ENCODE measurements at regions not wholly inside any gene's neighbourhood (a gene's known extent, or its start where the extent isn't known, plus 50 kb on each side); places are given as distances from the start of the nearest gene placed in this dataset.

DNA sequence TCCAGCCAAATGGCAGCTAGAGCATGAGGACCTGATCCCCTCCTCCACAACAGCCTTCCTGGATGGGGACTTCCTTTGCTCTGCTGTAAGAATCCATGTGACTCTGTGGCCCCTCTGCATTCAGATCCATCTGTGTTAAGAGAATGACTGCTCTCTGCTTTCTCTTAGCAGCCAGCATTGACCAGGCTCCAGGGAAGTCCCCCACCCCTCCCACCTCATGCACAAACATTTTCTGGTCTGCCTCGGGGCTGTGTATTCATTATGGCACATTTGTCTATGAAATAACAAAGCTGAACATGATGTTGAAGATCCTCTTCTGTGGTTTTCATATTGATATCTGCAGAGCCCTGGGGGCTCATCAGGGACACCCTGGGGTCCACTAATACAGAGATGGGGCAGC is 201.7 kb downstream of the NUAK1 start:
- Histone ChIP-seq H3K9me3 (ENCODE audit: low read length) (no peaks in the 10 kb centered on the region), H3K27ac (ENCODE audit: low read depth, low read length) (no peak overlapping the region), H3K4me1 (ENCODE audit: insufficient read depth, low read length) (no peaks in the 10 kb centered on the region), H3K36me3 (ENCODE audit: insufficient read depth, low read length) (no peaks in the 10 kb centered on the region), H3K4me3 (ENCODE audit: low read length) (no peak overlapping the region), H3K27me3 (ENCODE audit: insufficient read depth, low read length, poor library complexity, severe bottlenecking) (no peaks in the 10 kb centered on the region)
- Mint-ChIP-seq H3K9me3 (no peaks in the 10 kb centered on the region), H3K36me3 (no peaks in the 10 kb centered on the region), H3K27me3 (peaks cover 0 to 2% of the 10 kb centered on the region in 2 donors), H3K4me3 (no peak overlapping the region), H3K4me1 (no peaks in the 10 kb centered on the region), H3K27ac (no peak overlapping the region)
- CTCF ChIA-PET = no interaction called here
- POLR2A ChIA-PET = no interaction called here
- no peak for DNase-seq

- no peak for DNase-seq
- no peaks in the 10 kb centered on the region for H3K9me3 Mint-ChIP-seq
- peaks cover 0 to 2% of the 10 kb centered on the region in 2 donors for H3K27me3 Mint-ChIP-seq
- no peaks in the 10 kb centered on the region for H3K36me3 Mint-ChIP-seq
- Histone ChIP-seq H3K36me3 (ENCODE audit: insufficient read depth, low read length) (no peaks in the 10 kb centered on the region), H3K9me3 (ENCODE audit: low read length) (no peaks in the 10 kb centered on the region), H3K4me1 (ENCODE audit: insufficient read depth, low read length) (no peaks in the 10 kb centered on the region), H3K27ac (ENCODE audit: low read depth, low read length) (no peak overlapping the region), H3K27me3 (ENCODE audit: insufficient read depth, low read length, poor library complexity, severe bottlenecking) (no peaks in the 10 kb centered on the region), H3K4me3 (ENCODE audit: low read length) (no peak overlapping the region)
- CTCF ChIA-PET = no interaction called here
- H3K27ac Mint-ChIP-seq = no peak overlapping the region
- POLR2A ChIA-PET = no interaction called here
- no peak overlapping the region for H3K4me3 Mint-ChIP-seq
- H3K4me1 Mint-ChIP-seq = no peaks in the 10 kb centered on the region
These were observed 199.5 kb downstream of the NUAK1 start for GRCh38 chr12:105939181-105939721.

GRCh38 chr12:105942281-105942680 is 196.5 kb downstream of the NUAK1 start:
- Histone ChIP-seq H3K27me3 (ENCODE audit: insufficient read depth, low read length, poor library complexity, severe bottlenecking) (no peaks in the 10 kb centered on the region), H3K4me1 (ENCODE audit: insufficient read depth, low read length) (no peaks in the 10 kb centered on the region), H3K27ac (ENCODE audit: low read depth, low read length) (no peak overlapping the region), H3K36me3 (ENCODE audit: insufficient read depth, low read length) (no peaks in the 10 kb centered on the region), H3K4me3 (ENCODE audit: low read length) (no peak overlapping the region), H3K9me3 (ENCODE audit: low read length) (no peaks in the 10 kb centered on the region)
- Mint-ChIP-seq H3K27ac (no peak overlapping the region), H3K36me3 (no peaks in the 10 kb centered on the region), H3K9me3 (no peaks in the 10 kb centered on the region), H3K4me3 (no peak overlapping the region), H3K4me1 (no peaks in the 10 kb centered on the region), H3K27me3 (peaks cover 0 to 1% of the 10 kb centered on the region in 2 donors)
- CTCF ChIA-PET = no interaction called here
- POLR2A ChIA-PET = no interaction called here
- no peak for DNase-seq

DNA sequence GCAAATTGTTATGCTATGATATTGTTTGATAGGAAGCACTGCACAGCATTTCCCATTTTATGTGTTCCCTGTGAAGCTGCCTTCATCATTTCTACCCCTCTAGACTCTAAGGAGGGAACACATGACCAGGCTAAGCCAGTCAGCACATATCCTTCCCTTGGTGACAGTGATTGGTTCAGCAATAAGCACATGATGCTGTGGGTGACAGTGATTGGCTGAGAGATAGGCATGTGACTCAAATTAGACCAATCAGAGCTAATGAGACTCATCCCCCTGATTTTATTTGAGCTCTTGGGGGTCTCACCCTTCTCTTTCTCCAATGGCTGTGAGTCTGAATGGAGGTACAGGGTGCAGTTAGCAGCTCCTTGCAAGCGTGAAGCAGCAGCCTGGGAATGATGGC is 195.2 kb downstream of the NUAK1 start:
- peaks cover 0 to 3% of the 10 kb centered on the region in 2 donors for H3K27me3 Mint-ChIP-seq
- no peaks in the 10 kb centered on the region for H3K27me3 ChIP-seq (ENCODE audit: insufficient read depth, low read length, poor library complexity, severe bottlenecking)
- H3K36me3 ChIP-seq (ENCODE audit: insufficient read depth, low read length) = no peaks in the 10 kb centered on the region
- no peak for DNase-seq
- POLR2A ChIA-PET = no interaction called here
- H3K4me3 ChIP-seq (ENCODE audit: low read length) = no peak overlapping the region
- no peaks in the 10 kb centered on the region for H3K9me3 Mint-ChIP-seq
- no peaks in the 10 kb centered on the region for H3K9me3 ChIP-seq (ENCODE audit: low read length)
- no peaks in the 10 kb centered on the region for H3K4me1 Mint-ChIP-seq
- no peak overlapping the region for H3K27ac ChIP-seq (ENCODE audit: low read depth, low read length)
- H3K36me3 Mint-ChIP-seq = no peaks in the 10 kb centered on the region
- no peak overlapping the region for H3K27ac Mint-ChIP-seq
- no peak overlapping the region for H3K4me3 Mint-ChIP-seq
- no peaks in the 10 kb centered on the region for H3K4me1 ChIP-seq (ENCODE audit: insufficient read depth, low read length)
- CTCF ChIA-PET = no interaction called here

- H3K9me3 Mint-ChIP-seq = peaks cover 0 to 1% (median 0%) of the 10 kb centered on the region in 5 donors
These were observed 194.1 kb downstream of the NUAK1 start for GRCh38 chr12:105944628-105945027.

DNA sequence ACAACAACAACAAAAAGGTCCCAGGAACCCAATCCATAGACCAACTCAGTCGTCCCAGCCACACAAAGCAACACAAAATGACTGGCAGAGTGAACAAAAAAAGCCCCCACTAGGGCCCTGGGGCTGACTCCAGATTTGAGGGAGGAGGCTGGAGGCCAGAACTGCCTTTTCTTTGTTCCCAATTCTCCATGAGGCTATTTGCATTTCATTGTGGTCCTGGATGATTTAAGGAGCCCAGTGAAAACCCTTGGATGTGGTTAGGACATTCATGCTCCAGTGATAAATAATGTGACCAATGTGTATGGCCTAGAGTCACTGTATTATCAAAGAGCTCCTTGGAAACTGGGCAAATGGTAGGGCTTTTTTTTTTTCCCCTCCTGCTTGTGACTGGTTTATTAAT is 192.9 kb downstream of the NUAK1 start:
- no peaks in the 10 kb centered on the region for H3K27me3 ChIP-seq (ENCODE audit: insufficient read depth, low read length, poor library complexity, severe bottlenecking)
- POLR2A ChIA-PET = no interaction called here

More at GRCh38 chr12:105944628-105945027, 194.1 kb downstream of the NUAK1 start:
- H3K36me3 Mint-ChIP-seq = no peaks in the 10 kb centered on the region
- DNase-seq = no peak
- no peak overlapping the region for H3K4me3 Mint-ChIP-seq
- no peak overlapping the region for H3K27ac Mint-ChIP-seq
- H3K4me1 Mint-ChIP-seq = no peaks in the 10 kb centered on the region
- H3K9me3 ChIP-seq (ENCODE audit: low read length) = no peaks in the 10 kb centered on the region
- ChIA-PET POLR2A (no interaction called here), CTCF (no interaction called here)
- no peaks in the 10 kb centered on the region for H3K27me3 ChIP-seq (ENCODE audit: insufficient read depth, low read length, poor library complexity, severe bottlenecking)
- no peaks in the 10 kb centered on the region for H3K36me3 ChIP-seq (ENCODE audit: insufficient read depth, low read length)
- H3K27ac ChIP-seq (ENCODE audit: low read depth, low read length) = no peak overlapping the region
- H3K4me1 ChIP-seq (ENCODE audit: insufficient read depth, low read length) = no peaks in the 10 kb centered on the region
- no peak overlapping the region for H3K4me3 ChIP-seq (ENCODE audit: low read length)
- peaks cover 0 to 3% of the 10 kb centered on the region in 2 donors for H3K27me3 Mint-ChIP-seq

GRCh38 chr12:105946493-105946901 is 192.3 kb downstream of the NUAK1 start:
- Mint-ChIP-seq H3K4me1 (no peaks in the 10 kb centered on the region), H3K27ac (no peak overlapping the region), H3K9me3 (peaks cover 0 to 2% (median 0%) of the 10 kb centered on the region in 5 donors), H3K27me3 (peaks cover 3 to 4% of the 10 kb centered on the region in 2 donors), H3K4me3 (no peak overlapping the region), H3K36me3 (no peaks in the 10 kb centered on the region)
- DNase-seq = no peak
- POLR2A ChIA-PET = no interaction called here
- CTCF ChIA-PET = no interaction called here
- Histone ChIP-seq H3K9me3 (ENCODE audit: low read length) (no peaks in the 10 kb centered on the region), H3K4me3 (ENCODE audit: low read length) (no peak overlapping the region), H3K4me1 (ENCODE audit: insufficient read depth, low read length) (no peaks in the 10 kb centered on the region), H3K27me3 (ENCODE audit: insufficient read depth, low read length, poor library complexity, severe bottlenecking) (no peaks in the 10 kb centered on the region), H3K27ac (ENCODE audit: low read depth, low read length) (no peak overlapping the region), H3K36me3 (ENCODE audit: insufficient read depth, low read length) (no peaks in the 10 kb centered on the region)

More for the DNA sequence above, 192.9 kb downstream of the NUAK1 start:
- H3K4me3 ChIP-seq (ENCODE audit: low read length) = no peak overlapping the region
- no peaks in the 10 kb centered on the region for H3K4me1 ChIP-seq (ENCODE audit: insufficient read depth, low read length)
- CTCF ChIA-PET = no interaction called here
- H3K36me3 ChIP-seq (ENCODE audit: insufficient read depth, low read length) = no peaks in the 10 kb centered on the region
- no peak overlapping the region for H3K27ac ChIP-seq (ENCODE audit: low read depth, low read length)
- H3K36me3 Mint-ChIP-seq = no peaks in the 10 kb centered on the region
- peaks cover 0 to 3% of the 10 kb centered on the region in 2 donors for H3K27me3 Mint-ChIP-seq
- no peaks in the 10 kb centered on the region for H3K4me1 Mint-ChIP-seq
- DNase-seq = no peak
- H3K9me3 Mint-ChIP-seq = peaks cover 0 to 2% (median 0%) of the 10 kb centered on the region in 5 donors
- no peak overlapping the region for H3K4me3 Mint-ChIP-seq
- H3K27ac Mint-ChIP-seq = no peak overlapping the region
- no peaks in the 10 kb centered on the region for H3K9me3 ChIP-seq (ENCODE audit: low read length)

DNA sequence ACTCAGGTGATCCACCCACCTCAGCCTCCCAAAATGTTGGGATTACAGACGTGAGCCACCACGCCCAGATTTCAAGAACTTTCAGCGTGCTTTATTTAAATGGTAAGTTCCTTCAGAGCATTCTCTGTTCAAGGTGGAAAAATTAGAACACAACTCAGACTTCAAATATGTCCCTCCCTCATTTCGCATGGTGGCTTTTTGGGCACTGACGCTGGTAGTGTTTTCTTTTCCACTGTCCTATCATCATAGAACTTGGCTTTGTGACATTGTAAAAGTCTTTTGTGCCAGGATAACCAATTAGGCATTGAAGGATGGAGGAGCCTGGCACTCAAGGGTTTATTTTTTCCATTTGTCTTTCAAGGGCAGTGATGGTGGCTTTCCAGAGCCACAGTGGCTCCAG is 190.8 kb downstream of the NUAK1 start:
- Histone ChIP-seq H3K4me1 (ENCODE audit: insufficient read depth, low read length) (no peaks in the 10 kb centered on the region), H3K27ac (ENCODE audit: low read depth, low read length) (no peak overlapping the region), H3K36me3 (ENCODE audit: insufficient read depth, low read length) (no peaks in the 10 kb centered on the region), H3K27me3 (ENCODE audit: insufficient read depth, low read length, poor library complexity, severe bottlenecking) (no peaks in the 10 kb centered on the region), H3K9me3 (ENCODE audit: low read length) (no peaks in the 10 kb centered on the region), H3K4me3 (ENCODE audit: low read length) (no peak overlapping the region)
- Mint-ChIP-seq H3K4me3 (no peak overlapping the region), H3K9me3 (peaks cover 0 to 4% (median 0%) of the 10 kb centered on the region in 5 donors), H3K27ac (no peak overlapping the region), H3K27me3 (peaks cover 4 to 5% of the 10 kb centered on the region in 2 donors), H3K4me1 (no peaks in the 10 kb centered on the region), H3K36me3 (no peaks in the 10 kb centered on the region)
- POLR2A ChIA-PET = no interaction called here
- CTCF ChIA-PET = no interaction called here
- DNase-seq = no peak

DNA sequence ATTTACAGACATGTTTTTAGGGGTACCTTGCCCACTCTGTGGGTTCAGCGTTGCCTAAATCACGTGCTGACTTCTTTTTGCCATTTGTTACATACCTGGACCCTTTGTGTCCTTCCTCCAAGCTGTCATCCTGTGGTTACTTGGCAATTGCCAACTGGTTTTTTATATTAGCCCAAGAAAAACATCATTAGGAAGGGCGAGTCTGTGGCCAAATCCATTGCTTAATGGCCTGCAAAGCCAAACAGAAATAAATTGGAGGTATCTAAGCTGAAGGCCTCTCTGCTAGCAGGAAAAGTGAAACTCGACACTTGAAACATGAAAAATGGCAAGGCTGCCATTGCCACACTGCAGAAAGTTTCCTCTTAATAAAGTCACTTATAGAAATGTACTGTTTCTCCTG is 190.4 kb downstream of the NUAK1 start:
- Mint-ChIP-seq H3K36me3 (no peaks in the 10 kb centered on the region), H3K4me1 (no peaks in the 10 kb centered on the region), H3K27ac (no peak overlapping the region), H3K27me3 (peaks cover 4 to 5% of the 10 kb centered on the region in 2 donors), H3K9me3 (peaks cover 0 to 4% (median 0%) of the 10 kb centered on the region in 5 donors), H3K4me3 (no peak overlapping the region)
- Histone ChIP-seq H3K27me3 (ENCODE audit: insufficient read depth, low read length, poor library complexity, severe bottlenecking) (no peaks in the 10 kb centered on the region), H3K4me3 (ENCODE audit: low read length) (no peak overlapping the region), H3K27ac (ENCODE audit: low read depth, low read length) (no peak overlapping the region), H3K4me1 (ENCODE audit: insufficient read depth, low read length) (no peaks in the 10 kb centered on the region), H3K36me3 (ENCODE audit: insufficient read depth, low read length) (no peaks in the 10 kb centered on the region), H3K9me3 (ENCODE audit: low read length) (no peaks in the 10 kb centered on the region)
- POLR2A ChIA-PET = no interaction called here
- no peak for DNase-seq
- CTCF ChIA-PET = no interaction called here
